Superior temporal gyrus (tissue), 1 donor: ENCODE measurements at regions not wholly inside any gene's neighbourhood (a gene's known extent, or its start where the extent isn't known, plus 50 kb on each side); places are given as distances from the start of the nearest gene placed in this dataset.

ENCODE experiments used
- DNase-seq: peaks from one replicate; pipeline ENCODE4 v3.0.0-alpha.2; 2016; ENCODE audit errors: extremely low spot score

DNA sequence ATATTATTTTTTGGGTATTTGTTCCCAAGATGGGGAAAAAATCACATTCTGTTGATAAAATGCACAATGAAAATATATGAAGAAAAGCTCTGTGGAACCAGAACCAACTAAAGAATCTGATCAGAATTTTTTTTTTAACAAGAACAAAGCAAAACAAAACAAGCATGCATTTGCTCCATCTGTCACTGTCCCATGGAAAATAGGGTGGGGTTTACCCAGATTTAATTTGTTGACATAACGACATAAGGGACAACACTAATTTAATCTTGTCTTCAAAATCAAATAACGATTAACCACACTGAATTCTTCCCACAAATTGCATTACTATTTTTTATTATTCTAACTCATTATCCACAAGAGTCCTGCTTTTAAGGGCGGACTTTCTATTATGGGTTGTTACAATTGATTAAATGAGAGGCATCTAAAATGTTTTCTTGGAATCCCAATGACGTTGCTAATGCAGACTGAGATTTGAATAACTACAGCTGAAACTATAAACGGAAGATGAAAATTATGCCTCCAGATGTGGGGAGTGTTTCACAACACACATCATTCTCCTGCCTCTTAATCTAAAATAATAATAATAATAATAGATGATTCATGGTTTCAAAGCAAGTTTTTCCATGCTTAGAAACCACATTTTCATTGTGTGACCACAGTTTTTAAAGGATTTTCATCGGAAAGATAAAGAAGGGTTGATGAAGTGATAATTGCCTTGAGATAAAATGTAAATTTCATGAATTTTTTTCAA, 307.0 kb upstream of the CPEB2 start:
- DNase-seq = no peak

DNA sequence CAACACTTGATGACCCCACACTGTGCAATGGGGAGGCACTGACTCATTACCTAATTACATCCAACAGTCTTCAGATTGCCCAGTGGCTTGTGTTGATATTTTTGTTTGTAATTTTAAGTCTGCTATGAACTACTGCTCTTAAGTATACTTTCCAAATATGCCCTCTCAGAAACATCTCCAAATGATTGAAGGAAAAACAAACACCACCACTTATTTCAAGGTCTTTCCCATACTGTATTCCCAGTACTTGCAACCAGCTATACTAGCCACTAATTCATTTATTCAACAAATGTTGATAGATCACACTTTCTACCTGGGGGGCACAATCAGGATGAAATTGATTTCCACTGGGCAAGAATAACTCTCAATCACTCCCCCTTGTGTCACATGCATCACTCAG, 302.2 kb upstream of the CPEB2 start:
- no peak for DNase-seq

DNA sequence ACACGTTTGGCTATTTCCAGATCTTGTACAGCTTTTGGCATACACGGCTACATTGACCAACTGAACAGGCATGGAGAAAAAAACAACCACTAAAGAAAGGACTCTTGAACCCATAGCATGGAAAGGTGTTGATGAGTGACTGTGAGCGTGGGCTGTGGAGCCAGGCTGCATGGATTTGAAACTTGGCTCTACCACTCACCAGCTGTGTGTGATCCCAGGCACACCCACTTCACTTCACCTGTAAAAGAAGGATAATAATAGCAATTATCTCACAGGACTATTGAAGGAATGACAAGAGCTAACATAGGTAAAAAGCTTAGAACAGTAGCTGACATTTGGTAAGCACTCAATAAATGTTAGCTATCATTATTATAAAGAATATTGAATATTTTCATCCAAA, 301.7 kb upstream of the CPEB2 start:
- DNase-seq = no peak

DNA sequence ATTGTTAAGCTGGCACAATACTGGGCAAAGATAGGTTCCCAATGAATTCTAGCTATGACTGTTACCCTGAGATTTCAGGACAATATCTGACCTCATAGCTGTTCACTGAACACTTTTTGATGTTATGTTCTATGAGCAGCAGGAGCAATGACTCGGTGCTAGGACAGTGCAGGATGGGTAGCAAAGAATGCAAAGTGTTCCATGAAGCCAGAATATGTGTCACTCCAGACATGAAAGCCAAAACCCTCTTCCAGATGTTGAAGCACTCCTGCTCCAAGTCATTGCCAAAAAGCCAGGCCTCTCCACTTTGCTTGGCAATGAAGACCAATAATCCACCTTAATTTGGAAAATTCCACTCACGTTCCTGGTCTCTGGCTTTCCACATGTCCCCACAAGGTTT, 300.9 kb upstream of the CPEB2 start:
- no peak for DNase-seq

DNA sequence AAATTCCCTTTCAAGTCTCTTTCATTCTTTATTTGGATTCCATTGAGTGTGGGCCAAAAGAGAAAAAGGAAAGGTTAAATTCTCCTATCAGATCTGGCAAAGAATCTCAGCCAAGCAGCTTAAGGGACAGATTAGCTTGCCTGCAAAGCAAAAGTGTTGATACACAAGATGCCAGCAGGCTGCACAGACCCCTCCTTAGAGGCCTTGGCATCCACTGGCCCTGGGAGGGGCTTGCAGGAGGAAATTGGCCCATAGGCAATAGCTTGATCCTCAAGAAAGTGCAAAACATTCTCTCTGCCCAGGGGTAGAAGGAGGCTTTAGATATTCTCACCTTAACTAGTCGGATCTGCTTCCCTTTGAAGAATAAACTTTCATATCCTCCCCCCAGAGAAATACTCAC, 300.4 kb upstream of the CPEB2 start:
- no peak for DNase-seq

DNA sequence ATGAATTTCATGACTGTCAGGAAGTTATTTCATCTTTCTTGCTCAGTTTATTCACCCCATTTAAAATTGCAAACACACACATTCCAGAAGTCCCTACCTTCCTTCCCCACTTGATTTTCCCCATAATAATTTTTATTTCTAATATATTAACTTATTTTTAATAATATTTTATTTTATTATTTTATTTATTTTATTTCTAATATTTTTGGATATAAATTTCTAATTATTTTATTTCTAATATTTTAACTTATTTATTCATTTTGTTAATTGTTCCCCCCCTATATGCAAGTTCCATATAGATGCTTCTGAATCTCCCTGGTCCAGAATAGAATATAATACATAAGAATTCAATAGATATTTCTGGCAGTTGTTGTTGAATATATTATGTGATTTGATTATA, 293.7 kb upstream of the CPEB2 start:
- no peak for DNase-seq

DNA sequence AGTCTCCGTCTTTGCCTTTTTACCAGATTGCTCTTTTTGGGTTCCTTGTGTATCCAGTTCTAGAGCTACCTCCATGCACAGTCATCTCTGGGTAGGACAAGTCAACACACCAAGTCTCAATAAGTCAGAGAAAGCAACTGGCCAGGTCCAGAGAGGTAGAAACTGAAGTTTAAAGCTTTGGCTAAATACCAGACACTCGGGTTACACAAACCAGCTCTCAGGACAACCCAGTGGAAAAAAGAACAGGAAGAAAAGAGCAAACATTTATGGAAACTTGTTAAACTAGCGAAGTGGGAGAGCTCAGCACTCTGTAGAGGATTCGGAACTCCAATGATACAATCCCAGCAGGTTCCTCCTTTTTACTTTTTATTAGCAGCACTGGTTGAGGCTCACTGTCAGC, 291.0 kb upstream of the CPEB2 start:
- DNase-seq = no peak

DNA sequence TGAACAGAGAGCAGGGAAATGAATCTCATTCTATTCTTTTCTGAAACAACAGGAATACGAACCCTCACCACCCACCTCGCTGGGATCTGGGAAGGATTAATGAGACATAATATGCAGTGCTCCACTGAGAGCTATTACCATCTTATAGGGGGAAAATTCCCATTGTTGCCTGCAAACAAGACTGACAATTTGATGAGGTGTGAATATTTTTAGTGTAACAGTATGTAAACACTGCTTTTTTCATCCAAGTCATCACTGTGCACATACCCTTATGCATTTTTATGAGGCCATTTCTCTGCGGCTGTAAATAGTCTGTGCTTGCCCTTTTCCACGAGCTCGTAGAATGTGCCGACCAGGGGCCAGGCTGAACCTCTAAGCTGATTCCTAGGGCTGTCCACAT, 285.6 kb upstream of the CPEB2 start:
- no peak for DNase-seq

DNA sequence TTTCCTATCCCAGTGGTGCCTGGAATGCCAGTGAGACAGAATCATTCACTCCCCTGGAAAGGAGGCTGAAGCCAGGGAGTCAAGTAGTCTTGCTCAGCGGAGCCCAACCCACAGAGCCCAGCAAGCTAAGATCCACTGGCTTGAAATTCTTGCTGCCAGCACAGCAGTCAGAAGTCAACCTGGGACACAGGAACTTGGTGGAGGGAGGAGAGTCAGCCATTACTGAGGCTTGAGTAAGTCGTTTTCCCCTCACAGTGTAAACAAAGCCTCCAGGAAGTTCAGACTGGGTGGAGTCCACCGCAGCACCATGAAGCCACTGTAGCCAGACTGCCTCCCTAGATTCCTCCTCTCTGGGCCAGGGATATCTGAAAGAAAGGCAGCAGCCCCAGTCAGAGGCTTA, 283.2 kb upstream of the CPEB2 start:
- DNase-seq = no peak

DNA sequence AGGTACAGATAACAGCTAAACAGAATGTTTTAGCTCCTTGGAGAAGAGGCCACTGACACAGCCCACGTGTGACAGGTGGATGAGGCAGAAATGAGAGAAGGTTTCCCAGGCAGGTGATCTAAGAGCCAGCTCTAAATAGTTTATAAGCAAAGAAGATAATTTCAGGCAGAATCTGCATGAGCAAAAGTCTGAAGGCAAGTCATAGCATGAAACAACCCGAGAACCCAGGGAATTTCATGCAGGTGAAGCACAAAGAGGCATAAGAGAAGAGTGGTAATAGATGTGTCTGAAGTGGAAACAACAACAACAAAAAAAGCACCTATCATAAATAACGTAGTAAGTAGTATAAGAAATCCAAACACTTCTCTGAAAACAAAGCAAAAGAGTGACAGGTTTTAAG, 275.8 kb upstream of the CPEB2 start:
- DNase-seq = no peak

DNA sequence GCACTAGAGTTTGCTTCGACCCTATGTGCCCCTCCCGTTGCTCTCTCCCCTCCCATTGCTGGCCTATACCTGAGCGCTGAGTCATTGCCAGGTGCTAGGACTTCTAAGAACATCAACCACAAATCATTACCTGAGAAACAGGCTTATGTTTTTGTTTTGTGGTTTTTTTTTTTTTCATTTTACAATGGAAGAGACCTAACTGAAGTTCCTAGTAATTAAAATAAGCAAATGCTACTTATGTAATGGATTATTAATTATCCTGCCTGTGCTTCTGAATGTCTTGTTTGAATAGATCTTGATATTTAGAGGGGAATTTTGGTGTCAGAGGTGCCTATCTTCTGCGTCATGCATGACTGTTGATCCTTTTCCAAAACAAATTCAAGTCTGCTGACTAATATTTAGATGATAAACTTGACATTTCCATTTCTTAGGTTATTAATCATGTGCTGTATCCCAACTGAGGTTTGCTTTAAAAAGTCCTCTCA, 275.4 kb upstream of the CPEB2 start:
- no peak for DNase-seq

DNA sequence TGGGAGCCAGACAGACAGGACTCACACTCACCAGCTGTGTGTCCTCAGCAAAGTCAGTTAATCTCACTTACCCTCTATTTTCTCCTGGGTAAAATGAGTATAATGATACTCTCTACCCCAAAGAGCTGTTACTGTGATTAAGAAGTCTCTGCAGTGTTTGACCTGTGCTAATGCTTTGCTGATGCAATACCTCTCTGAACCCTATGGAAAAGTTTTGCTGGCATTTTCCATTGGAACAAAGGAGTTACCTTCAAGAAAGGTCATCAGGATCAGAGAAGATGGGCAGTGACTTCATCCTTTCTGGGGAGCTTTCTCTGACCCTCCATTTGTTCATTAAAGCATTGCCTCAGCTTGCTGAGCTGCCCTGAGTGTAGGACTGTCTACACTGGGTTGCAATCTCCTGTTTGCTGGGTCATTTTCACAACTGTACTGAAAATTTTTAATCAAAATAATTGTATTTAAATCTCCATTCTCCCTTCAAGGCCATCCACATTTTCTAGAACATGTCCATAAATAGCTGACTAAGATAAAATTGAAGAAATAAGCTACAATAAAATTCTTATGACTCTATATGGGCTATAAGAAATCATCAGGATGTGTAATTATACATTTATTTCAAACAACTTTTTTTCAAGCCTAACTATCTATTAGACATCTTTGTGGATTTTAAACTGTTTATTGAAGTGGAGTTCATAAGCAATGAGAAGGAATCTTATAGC, 272.8 kb upstream of the CPEB2 start:
- DNase-seq = no peak

DNA sequence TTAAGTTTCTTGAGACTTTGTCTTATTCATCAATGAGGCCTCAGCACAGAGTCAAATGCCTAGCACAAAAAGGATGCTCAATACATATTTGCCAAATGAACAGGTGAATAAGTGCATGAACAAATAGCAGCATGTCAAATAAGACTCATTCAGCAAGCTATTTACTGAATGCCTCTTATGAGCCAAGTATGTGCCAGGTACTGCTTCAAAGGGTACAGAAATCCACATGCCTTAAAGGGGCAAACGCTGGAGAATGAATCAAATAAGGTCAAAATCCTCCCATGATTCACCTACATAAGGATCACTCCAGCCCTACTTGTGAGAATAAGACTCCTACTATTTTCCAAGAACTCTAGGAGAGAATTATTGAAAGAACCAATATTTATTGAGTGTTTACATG, 260.2 kb upstream of the CPEB2 start:
- no peak for DNase-seq

DNA sequence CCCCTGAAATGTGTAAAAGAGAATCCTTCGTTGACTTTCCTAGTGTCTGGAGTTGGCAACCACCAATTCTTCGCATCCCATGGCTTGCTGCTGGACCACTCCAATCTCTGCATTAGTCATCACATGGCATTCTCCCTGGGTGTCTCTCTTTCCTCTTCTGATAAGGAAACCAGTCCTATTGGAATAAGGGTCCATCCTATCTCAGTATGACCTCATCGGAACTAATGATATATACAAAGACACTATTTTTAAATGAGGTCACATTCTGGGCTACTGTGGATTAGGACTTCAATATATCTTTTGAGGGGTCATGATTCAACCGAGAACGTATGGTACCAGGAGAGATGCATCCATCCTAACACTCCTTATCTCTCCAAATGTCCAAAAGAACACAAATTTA, 259.1 kb upstream of the CPEB2 start:
- DNase-seq = no peak

DNA sequence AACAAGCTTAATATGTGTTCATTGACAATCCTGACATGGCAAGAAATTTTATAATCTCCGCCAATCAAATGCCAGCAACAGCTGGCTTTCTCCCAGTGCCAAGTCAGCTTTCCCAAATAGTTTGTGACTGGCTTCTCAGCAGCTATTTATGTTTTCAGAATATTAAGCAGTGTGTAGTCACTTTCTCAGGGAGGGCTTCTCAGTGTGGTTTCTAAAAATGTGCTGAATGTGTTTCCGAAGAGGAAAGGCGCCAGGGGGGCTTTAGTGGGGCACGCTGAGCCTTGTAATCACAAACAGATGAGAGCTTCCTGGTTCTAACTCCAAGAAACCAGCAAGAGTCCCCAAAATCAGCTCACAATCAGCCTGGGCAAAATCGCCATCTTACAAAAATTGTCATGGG, 258.7 kb upstream of the CPEB2 start:
- no peak for DNase-seq

DNA sequence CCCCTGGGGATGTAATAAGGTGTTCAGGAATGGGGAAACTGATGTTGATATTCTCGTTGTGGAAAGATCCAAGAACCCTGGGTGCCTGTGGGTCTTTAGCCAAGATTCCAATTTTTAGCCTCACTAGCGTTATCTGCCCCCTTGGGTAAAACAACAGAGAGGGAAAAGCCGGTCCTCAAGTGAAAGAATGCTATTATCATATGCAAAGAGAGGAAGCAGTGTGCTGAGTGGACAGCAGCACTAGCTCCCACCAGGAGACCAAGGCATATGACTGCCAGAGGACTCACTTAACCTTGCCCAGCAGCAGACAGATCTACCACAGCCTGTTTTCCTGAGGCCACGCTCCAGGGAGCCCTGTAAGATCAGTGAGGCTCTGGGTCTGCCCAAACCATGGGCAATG, 257.9 kb upstream of the CPEB2 start:
- DNase-seq = no peak

DNA sequence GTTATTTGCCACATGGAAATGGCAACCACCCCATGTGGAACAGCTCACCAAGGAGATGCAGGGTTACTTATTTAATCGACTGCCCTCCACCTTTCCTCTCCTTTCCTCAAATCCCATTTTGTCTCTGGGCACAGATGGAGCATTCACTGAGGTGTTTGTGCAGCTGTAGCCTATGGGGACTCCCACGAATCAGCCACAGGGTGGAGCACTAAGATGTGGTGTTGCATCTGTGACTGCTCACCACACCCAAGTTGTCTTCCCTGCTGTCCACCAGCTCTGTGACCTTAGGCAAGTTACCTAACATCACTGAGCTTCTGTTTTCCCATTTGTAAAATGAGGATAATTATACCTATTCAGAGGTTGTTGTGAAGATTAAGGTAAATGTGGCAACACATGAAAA, 252.4 kb upstream of the CPEB2 start:
- no peak for DNase-seq

DNA sequence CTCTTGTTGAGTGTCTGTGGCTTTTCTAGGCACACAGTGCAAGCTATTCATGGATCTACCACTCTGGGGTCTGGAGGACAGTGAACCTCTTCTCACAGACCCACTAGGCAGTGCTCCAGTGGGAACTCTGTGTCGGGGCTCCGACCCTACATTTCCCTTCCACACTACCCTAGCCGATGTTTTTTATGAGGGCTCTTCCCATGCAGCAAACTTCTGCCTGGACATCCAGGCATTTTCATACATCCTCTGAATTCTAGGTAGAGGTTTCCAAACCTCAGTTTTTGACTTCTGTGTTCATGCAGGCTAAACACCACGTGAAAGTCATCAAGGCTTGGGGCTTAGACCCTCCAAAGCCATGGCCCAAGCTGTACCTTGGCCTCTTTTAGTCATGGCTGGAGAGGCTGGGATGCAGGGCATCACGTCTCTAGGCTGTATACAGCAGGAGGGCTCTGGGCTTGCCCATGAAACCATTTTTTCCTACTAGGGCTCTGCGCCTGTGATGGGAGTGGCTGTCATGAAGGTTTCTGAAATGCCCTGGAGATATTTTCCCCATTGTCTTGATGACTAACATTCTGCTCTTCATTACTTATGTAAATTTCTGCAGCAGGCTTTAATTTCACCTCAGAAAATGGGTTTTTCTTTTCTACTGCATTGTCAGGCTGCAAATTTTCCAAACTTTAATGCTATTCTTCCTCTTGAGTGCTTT, 249.8 kb upstream of the CPEB2 start:
- no peak for DNase-seq

DNA sequence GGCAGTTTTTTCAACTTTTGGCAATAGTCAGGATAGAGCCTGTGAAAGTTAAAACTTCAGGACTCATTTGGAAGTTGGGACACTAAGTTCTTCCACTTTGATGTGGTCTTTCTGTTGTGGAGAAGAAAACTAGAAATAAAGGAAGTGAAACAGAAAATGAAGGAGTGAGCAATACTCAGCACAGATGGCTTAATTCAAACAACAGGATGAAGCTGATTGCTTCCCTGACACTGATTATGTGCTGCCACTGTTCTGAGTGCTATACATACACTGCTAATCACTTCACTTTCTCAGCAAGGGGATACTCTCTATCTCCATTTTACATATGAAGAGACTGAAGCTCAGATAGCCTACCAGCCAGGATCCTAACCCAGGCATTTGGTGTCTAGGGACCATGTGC, 235.1 kb upstream of the CPEB2 start:
- DNase-seq = no peak

DNA sequence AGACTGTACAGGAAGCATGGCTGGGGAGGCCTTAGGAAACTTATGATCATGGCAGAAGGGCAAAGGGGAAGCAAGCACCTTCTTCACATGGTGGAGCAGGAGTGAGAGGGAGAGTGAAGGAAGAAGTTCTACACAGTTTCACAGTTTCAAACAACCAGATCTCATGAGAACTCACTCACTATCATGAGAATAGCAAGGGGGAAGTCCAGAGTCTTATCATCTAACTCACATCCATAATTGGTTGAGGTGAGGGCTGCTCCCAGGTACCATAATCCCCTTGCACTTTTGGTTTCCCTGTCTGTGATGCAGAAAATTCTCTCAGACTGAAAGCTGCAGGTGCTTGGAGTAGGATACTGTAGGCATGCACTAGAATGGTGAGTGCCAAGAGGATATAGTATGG, 233.8 kb upstream of the CPEB2 start:
- no peak for DNase-seq

DNA sequence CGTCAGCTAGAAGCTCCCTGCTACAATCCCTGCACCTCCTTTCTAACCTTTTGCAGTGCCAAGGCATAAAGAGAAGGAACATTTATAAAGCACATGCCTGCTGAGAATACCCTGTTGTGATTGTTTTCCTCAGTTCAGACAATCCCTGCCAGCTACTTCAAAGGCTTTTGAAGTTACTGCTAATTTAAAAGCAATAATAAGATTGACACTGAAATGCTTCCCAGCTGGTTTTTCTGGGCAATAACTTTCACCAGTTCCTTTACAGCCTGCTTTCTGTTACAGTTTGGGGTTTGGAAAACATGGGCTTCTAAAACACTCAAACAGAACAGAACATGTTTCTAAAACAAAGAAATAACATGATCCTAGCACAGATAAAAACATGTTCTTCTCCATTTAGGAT, 232.3 kb upstream of the CPEB2 start:
- no peak for DNase-seq

DNA sequence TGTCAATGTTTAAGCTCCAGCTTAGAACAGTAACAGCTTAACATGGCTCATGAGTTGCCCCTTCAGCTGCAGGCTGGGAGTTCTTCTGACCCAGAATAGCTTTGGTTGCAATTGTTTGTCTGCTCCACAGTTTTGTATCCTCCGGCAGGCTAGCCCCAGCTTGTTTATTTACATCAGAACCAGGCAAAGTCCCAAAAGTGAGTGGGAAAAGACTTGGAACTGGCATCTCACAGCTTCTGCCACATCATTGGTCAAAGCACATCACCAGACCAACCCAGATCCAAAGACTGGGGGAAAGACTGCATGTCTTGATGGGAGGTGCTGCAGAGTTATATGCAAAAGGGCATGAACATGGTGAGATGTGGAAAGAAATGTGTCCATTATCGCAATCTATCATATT, 231.2 kb upstream of the CPEB2 start:
- DNase-seq = no peak
